Caki2 (cell line): ENCODE measurements at regions not wholly inside any gene's neighbourhood (a gene's known extent, or its start where the extent isn't known, plus 50 kb on each side); places are given as distances from the start of the nearest gene placed in this dataset.

Experiments used
- DNase-seq: peaks from one replicate; pipeline ENCODE4 v3.0.0-alpha.2; 2015; ENCODE audit warnings: low read depth
- in situ Hi-C: cut with HindIII; loops from 2 replicates; pipeline ENCODE4 v1.10.0; 2016; ENCODE audit warnings: low sequenced_read_pairs, low pct_unique_long_range_greater_than_20kb, mixed read lengths

GRCh38 chr1:228927421-228927820, 192.1 kb downstream of the RHOU start:
- in situ Hi-C loops, result no loop called here
- no peak for DNase-seq

DNA sequence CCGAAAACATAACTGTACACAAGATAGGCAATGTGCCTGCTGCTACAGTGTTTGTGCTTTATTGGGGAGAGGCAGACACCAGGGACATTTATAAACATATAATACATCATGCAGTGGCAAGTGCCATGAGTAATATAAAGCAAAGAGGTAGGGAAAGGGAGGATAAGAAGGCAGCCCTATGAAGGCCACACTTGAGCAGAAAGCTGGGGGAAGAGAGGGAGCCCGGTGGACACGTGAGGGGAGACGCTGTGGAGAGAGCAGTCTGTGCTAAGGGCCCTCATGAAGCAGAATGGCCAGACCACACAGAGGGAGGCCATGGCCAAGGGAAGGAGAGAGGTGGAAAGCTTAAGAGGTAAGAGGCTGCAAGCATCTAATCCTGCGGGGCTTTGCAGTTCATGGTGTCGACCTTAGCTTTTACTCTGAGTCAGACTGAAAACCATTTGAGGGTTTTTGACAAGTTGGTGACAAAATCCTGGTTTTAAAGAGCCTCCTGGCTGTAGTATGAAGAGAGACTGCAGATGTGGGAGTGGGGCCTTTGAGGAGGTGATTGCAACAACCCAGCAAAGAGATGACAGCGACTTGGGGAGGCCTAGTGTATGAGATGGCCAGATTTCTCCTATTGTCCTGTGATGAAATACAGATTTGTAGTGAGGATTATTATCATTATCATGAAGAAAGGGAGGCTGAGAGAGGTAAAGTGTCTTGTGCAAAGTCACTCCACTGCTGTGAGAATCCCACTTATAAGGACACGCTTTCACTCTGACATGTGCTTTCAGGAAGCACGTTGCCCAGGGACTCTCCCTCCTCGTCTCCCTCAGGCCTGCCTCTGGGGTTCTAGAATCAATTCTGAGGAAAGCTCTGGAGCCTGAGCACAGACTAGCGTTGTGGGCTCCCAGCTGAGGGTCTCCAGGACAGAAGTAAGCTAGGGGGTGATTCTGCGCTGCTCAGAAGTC, 192.9 kb downstream of the RHOU start:
- DNase-seq, result no peak
- in situ Hi-C loops, result no loop called here

- no peak for DNase-seq
- in situ Hi-C loops, result no loop called here
These were observed 194.3 kb downstream of the RHOU start for GRCh38 chr1:228929476-228930027.

- no peak for DNase-seq
- in situ Hi-C loops, result no loop called here
These were observed 195.2 kb downstream of the RHOU start for GRCh38 chr1:228930479-228930957.

DNA sequence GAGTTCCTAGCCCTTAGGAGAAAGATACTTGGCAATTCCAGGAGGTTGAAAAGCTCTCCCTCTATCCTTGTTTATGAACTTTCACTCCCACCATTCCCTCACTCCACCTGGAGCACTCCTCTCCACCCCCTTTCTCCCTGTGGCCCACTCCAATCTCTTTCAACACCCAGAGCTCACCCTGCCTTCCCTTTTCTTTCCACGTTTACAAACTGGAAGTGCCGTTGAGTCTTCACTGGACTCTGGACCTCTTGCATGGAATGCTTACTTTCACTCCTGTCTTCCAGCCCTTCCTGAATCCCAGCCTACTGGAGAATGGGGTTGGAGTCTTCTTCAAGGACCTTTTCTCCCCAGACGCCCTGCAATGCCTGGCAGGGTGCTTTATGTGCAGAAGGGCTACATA, 198.5 kb downstream of the RHOU start:
- in situ Hi-C loops, result no loop called here
- no peak for DNase-seq

DNA sequence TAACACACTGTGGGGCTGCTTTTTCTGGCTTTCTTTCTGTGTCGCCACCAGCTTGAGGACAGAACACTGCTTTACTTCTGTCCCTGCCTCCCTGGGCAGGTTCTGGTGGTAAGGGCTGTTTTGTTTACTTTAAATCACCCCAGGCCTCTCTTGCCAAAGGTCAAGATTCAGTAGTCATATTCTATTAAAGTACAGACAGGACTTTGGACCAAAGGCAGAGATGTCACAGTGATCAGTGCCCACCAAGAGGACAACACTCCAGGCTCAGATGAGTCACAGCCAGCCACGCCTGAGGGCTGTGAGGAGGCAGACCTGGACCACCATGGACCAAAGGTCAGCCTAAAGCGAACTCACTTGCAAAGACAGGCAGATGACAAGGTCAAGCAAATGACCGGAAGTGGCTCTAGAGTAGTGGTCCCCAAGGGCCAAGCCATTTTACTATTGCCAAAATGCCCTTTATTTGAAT, 200.0 kb downstream of the RHOU start:
- DNase-seq, result no peak
- in situ Hi-C loops, result no loop called here

DNA sequence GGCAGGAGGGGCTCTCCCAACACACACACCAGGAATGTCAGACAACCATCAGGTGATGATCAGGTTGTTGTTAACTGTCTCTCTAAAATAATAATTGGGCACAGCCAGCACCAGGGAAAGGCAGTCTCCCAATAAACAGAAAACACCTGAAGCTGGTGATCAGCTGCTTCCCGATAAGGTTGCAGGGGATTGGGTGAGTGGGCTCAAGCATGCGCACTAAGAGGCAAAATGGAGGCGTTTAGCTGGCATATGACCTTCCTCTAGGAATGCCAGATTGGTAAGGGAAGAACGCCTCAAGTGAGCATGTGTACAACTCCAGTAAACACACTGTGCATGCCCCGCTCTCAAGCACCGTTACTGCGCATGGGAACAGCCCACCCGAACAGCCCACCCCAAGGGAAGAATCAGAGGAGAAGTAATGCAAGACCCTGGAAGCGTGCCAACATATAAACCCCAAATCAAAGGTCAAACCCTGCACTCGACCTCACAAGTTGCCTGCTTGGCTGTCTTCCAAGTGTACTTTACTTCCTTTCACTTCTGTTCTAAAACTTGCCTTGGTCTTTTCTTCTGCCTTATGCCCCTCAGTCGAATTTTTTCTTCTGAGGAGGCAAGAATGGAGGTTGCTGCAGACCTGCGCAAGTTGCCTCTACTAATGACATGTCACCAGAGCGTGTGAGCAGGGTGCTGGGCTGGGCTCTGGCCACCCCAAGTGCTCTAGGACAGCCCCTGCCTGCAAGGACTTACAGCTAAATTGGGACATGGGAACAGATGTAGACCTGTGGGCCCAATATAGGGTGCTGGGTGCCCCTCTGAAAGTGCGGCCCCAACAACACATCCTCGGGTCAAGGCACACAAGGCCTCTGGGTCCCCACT, 200.8 kb downstream of the RHOU start:
- DNase-seq, result no peak
- in situ Hi-C loops, result no loop called here

GRCh38 chr1:228936881-228937280, 201.6 kb downstream of the RHOU start:
- in situ Hi-C loops, result no loop called here
- DNase-seq, result no peak

DNA sequence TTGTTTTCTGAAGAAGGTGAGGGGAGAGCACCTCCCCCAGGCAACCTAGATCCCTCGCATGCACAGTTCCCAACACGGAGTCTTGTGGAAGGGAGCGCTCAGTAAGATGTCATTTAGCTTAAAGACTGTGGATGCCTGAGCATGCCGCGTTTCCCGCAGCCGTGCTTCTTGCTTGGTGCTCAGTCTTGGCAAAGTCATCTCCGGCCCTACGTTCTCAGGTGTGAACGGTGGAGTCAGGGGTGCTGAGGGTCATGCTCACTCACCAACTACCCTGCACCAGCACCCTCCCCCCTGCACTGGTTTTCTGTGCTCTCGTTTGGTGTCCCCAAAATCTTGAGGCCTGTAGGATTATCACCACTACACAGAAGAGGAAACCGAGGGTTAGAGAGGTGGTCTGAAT, 202.1 kb downstream of the RHOU start:
- DNase-seq, result no peak
- in situ Hi-C loops, result no loop called here

DNA sequence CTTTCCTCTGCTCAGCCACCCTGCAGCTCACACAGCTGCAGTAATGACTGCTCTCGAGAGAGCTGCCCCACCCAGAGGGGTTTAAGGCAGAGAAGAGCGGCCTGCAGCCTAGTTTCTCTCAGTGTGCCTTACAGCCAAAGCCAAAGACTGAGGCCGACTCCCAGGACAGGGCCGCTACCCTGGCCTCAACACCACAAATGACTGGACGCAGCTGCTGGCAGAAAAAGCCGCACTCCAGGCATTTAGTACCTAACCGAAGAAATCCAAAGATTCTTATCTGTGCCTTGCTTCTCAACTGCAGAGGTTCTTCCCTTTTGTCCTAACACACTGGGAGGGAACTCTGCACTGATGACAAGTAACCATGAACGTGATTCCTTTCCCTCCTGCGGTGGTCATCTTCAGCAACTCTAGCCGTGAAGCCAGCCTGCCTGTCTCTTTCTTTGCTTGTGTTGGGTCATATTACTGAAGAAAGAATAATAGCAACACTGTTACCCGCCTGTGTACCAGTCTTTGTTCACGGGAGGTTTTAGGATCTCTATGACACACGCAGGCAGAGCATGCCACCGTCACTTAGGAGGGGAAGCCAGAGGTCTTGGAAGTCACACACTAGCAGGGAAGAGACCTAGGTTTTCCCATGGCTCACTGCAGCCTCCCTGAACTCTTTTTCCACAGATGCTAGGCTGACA, 202.7 kb downstream of the RHOU start:
- no peak for DNase-seq
- in situ Hi-C loops, result no loop called here

- no peak for DNase-seq
- in situ Hi-C loops, result no loop called here
These were observed 203.2 kb downstream of the RHOU start for GRCh38 chr1:228938537-228938901.

GRCh38 chr1:228939001-228939691, 203.9 kb downstream of the RHOU start:
- no peak for DNase-seq
- in situ Hi-C loops, result no loop called here

- no peak for DNase-seq
- in situ Hi-C loops, result no loop called here
These were observed 204.7 kb downstream of the RHOU start for GRCh38 chr1:228939881-228940392.

GRCh38 chr1:228940526-228940925, 205.2 kb downstream of the RHOU start:
- in situ Hi-C loops, result no loop called here
- DNase-seq, result no peak

DNA sequence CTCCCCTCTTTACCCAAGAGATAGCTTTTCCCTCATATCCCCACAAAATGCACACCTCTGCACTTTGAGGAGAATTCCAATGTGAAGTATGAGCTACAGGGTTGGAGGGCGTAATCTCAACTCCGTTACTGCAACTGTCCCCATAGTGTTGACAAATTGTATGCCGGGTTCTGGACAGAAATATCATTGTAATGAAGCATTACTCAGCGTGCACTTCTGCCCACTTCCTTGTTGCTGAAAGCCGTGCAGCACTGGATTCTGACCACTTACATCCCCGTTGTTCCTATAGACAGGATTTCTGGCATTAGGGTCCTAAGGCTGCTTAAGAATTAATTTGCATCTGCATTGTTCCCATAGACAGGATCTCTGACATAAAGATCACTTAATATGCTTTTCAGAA, 205.6 kb downstream of the RHOU start:
- no peak for DNase-seq
- in situ Hi-C loops, result no loop called here

- no peak for DNase-seq
- in situ Hi-C loops, result no loop called here
These were observed 206.4 kb downstream of the RHOU start for GRCh38 chr1:228941666-228942065.

- no peak for DNase-seq
- in situ Hi-C loops, result no loop called here
These were observed 208.2 kb downstream of the RHOU start for GRCh38 chr1:228943436-228943835.

DNA sequence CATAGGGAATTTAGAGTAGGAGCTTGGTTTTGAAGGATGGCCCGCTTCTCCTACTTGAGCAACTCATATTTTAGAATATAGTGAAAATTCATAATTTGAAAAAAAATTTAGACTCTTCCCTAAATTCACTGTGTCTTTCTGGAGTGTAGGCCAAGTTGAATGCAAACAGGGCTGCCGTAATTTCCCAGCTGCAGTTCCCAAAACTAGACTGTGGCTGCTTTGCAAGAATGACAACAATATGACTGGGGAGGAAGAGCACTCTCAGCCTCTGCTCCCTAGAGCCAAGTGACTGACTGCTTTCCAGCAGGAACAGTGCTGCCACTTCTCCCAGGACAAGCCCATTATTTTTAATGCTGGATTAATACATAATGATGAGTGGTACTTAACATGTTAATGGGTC, 209.0 kb downstream of the RHOU start:
- in situ Hi-C loops, result no loop called here
- DNase-seq, result no peak
